Hepatic stellate cell (primary cell): ENCODE measurements at regions not wholly inside any gene's neighbourhood (a gene's known extent, or its start where the extent isn't known, plus 50 kb on each side); places are given as distances from the start of the nearest gene placed in this dataset.
"Not testable (repeated sequence)": the region's sequence is repeated elsewhere in the genome, so short reads cannot be mapped to it uniquely, and the experiment has no call there.

ENCODE experiments used
- DNase-seq: peaks from one replicate; pipeline ENCODE4 v3.0.0; 2011; ENCODE audit warnings: low spot score

GRCh38 chr5:121100931-121101330 is 636.8 kb downstream of the PRR16 start:
- no peak for DNase-seq

GRCh38 chr5:121105921-121106320 is 641.8 kb downstream of the PRR16 start:
- no peak for DNase-seq

GRCh38 chr5:121106721-121107690 is 642.9 kb downstream of the PRR16 start:
- DNase-seq = not testable (repeated sequence)

GRCh38 chr5:121108725-121109124 is 644.6 kb downstream of the PRR16 start:
- DNase-seq = no peak

- no peak for DNase-seq
Observed at GRCh38 chr5:121109817-121110216, 645.7 kb downstream of the PRR16 start.

GRCh38 chr5:121121786-121122185 is 657.7 kb downstream of the PRR16 start:
- DNase-seq = no peak

- DNase-seq = no peak
Observed at GRCh38 chr5:121138495-121138907, 674.4 kb downstream of the PRR16 start.

- no peak for DNase-seq
Observed at GRCh38 chr5:121138952-121139351, 674.9 kb downstream of the PRR16 start.

GRCh38 chr5:121144764-121145163 is 680.7 kb downstream of the PRR16 start:
- no peak for DNase-seq

- no peak for DNase-seq
Observed at GRCh38 chr5:121151534-121151933, 687.4 kb downstream of the PRR16 start.

- DNase-seq = no peak
Observed at GRCh38 chr5:121152411-121152810, 688.3 kb downstream of the PRR16 start.

- DNase-seq = no peak
Observed at GRCh38 chr5:121156565-121156964, 692.5 kb downstream of the PRR16 start.

- no peak for DNase-seq
Observed at GRCh38 chr5:121158451-121158850, 693.2 kb upstream of the FTMT start.

GRCh38 chr5:121160591-121160990 is 691.1 kb upstream of the FTMT start:
- no peak for DNase-seq

- DNase-seq = no peak
Observed at GRCh38 chr5:121164632-121165031, 687.0 kb upstream of the FTMT start.

GRCh38 chr5:121171361-121171760 is 680.3 kb upstream of the FTMT start:
- no peak for DNase-seq

GRCh38 chr5:121171834-121172233 is 679.8 kb upstream of the FTMT start:
- no peak for DNase-seq

- no peak for DNase-seq
Observed at GRCh38 chr5:121174351-121174750, 677.3 kb upstream of the FTMT start.

- no peak for DNase-seq
Observed at GRCh38 chr5:121175986-121176385, 675.7 kb upstream of the FTMT start.

- DNase-seq = no peak
Observed at GRCh38 chr5:121182788-121183490, 668.7 kb upstream of the FTMT start.

GRCh38 chr5:121188849-121189248 is 662.8 kb upstream of the FTMT start:
- no peak for DNase-seq

GRCh38 chr5:121189342-121190305 is 662.1 kb upstream of the FTMT start:
- DNase-seq = no peak
